ENCODE measurements at regions not wholly inside any gene's neighbourhood (a gene's known extent, or its start where the extent isn't known, plus 50 kb on each side); places are given as distances from the start of the nearest gene placed in this dataset.

DNA sequence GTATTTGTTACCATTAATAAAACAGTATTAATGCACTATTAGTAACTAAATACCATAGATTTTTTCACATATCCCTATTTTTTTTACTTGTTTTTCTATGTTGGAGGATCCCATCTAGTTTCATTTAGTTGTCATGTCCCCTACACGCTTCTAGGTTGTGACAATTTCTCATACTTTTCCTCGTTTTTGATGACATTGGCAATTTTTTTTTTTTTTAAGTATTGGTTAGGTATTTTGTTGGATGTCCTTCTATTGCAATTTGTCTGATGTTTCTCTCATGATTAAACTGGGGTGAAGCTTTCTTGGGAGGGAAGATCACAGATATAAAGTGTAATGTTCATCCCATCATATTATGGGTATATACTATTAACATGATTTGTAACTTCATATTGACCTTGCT lies 409.1 kb upstream of the CNTN6 start:
- TF ChIP-seq, protein P1, sequence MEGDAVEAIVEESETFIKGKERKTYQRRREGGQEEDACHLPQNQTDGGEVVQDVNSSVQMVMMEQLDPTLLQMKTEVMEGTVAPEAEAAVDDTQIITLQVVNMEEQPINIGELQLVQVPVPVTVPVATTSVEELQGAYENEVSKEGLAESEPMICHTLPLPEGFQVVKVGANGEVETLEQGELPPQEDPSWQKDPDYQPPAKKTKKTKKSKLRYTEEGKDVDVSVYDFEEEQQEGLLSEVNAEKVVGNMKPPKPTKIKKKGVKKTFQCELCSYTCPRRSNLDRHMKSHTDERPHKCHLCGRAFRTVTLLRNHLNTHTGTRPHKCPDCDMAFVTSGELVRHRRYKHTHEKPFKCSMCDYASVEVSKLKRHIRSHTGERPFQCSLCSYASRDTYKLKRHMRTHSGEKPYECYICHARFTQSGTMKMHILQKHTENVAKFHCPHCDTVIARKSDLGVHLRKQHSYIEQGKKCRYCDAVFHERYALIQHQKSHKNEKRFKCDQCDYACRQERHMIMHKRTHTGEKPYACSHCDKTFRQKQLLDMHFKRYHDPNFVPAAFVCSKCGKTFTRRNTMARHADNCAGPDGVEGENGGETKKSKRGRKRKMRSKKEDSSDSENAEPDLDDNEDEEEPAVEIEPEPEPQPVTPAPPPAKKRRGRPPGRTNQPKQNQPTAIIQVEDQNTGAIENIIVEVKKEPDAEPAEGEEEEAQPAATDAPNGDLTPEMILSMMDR (IDR thresholded peaks at IDR 0.05) = no peak
- TF ChIP-seq POLR2A (IDR thresholded peaks at IDR 0.05) = no peak

Data from right lobe of liver (tissue), 4 donors.